ENCODE measurements at regions not wholly inside any gene's neighbourhood (a gene's known extent, or its start where the extent isn't known, plus 50 kb on each side); places are given as distances from the start of the nearest gene placed in this dataset.

- TF ChIP-seq CTCF (conservative IDR thresholded peaks at IDR 0.05; ENCODE audit: low read depth, low read length) (no peak), EZH2 (IDR thresholded peaks at IDR 0.05; ENCODE audit: borderline replicate concordance, low read depth, low read length, poor library complexity, severe bottlenecking) (no peak)
Observed at GRCh38 chr15:95995375-95996168, 334.9 kb upstream of the NR2F2 start.
